LNCaP clone FGC (cell line): ENCODE measurements at regions not wholly inside any gene's neighbourhood (a gene's known extent, or its start where the extent isn't known, plus 50 kb on each side); places are given as distances from the start of the nearest gene placed in this dataset.

Source experiments
- DNase-seq: peaks from one replicate; pipeline ENCODE4 v3.0.0-alpha.2; 2011; ENCODE audit warnings: low read depth
- H3K4me3 ChIP-seq: 2 replicates; pipeline ENCODE4 v1.5.1; 2011; ENCODE audit warnings: mild to moderate bottlenecking, low read depth, low read length, control low read depth
- CTCF ChIP-seq: IDR thresholded peaks from 2 replicates; pipeline ENCODE4 v1.5.1; 2012; ENCODE audit warnings: mild to moderate bottlenecking; ENCODE audit not compliant: control insufficient read depth, insufficient read depth; ENCODE audit errors: extremely low read depth

GRCh38 chr7:81218480-81219106, 299.7 kb upstream of the SEMA3C start:
- DNase-seq: no peak
- no peak overlapping the region for H3K4me3 ChIP-seq
- TF ChIP-seq CTCF: no peak

GRCh38 chr7:81213394-81213793, 294.5 kb upstream of the SEMA3C start:
- TF ChIP-seq CTCF: no peak
- DNase-seq: no peak
- H3K4me3 ChIP-seq: no peak overlapping the region

- no peak overlapping the region for H3K4me3 ChIP-seq
- no peak for DNase-seq
- no peak for TF ChIP-seq CTCF
Measured at GRCh38 chr7:81211934-81212320, 293.1 kb upstream of the SEMA3C start.

GRCh38 chr7:81211204-81211933, 292.5 kb upstream of the SEMA3C start:
- no peak for DNase-seq
- no peak overlapping the region for H3K4me3 ChIP-seq
- TF ChIP-seq CTCF: no peak

GRCh38 chr7:81210137-81211064, 291.6 kb upstream of the SEMA3C start:
- TF ChIP-seq CTCF: no peak
- DNase-seq: no peak

GRCh38 chr7:81209059-81209458, 290.2 kb upstream of the SEMA3C start:
- DNase-seq: no peak
- no peak for TF ChIP-seq CTCF
- no peak overlapping the region for H3K4me3 ChIP-seq

More at GRCh38 chr7:81210137-81211064, 291.6 kb upstream of the SEMA3C start:
- no peak overlapping the region for H3K4me3 ChIP-seq
